Kidney epithelial cell (primary cell): ENCODE measurements at regions not wholly inside any gene's neighbourhood (a gene's known extent, or its start where the extent isn't known, plus 50 kb on each side); places are given as distances from the start of the nearest gene placed in this dataset.
"Not testable (repeated sequence)": the region's sequence is repeated elsewhere in the genome, so short reads cannot be mapped to it uniquely, and the experiment has no call there.

Experiments
- DNase-seq: peaks from one replicate; pipeline ENCODE4 v3.0.0-alpha.2; 2010; ENCODE audit warnings: low read depth
- H3K27me3 ChIP-seq: 2 replicates; pipeline ENCODE4 v1.6.0; 2011; ENCODE audit warnings: low read length; ENCODE audit not compliant: control insufficient read depth, insufficient read depth
- H3K36me3 ChIP-seq: 2 replicates; pipeline ENCODE4 v1.5.1; 2011; ENCODE audit warnings: low read length; ENCODE audit not compliant: control insufficient read depth, insufficient read depth
- H3K4me3 ChIP-seq: 2 replicates; pipeline ENCODE4 v1.5.1; 2011; ENCODE audit warnings: low read depth, mild to moderate bottlenecking, control low read depth, low read length
- TF ChIP-seq, protein P1 (sequence below): IDR thresholded peaks from 2 replicates; pipeline ENCODE4 v1.5.1; 2011; ENCODE audit warnings: mild to moderate bottlenecking, moderate library complexity, low read length, control low read depth, inconsistent platforms; ENCODE audit not compliant: insufficient read depth, poor library complexity, severe bottlenecking

DNA sequence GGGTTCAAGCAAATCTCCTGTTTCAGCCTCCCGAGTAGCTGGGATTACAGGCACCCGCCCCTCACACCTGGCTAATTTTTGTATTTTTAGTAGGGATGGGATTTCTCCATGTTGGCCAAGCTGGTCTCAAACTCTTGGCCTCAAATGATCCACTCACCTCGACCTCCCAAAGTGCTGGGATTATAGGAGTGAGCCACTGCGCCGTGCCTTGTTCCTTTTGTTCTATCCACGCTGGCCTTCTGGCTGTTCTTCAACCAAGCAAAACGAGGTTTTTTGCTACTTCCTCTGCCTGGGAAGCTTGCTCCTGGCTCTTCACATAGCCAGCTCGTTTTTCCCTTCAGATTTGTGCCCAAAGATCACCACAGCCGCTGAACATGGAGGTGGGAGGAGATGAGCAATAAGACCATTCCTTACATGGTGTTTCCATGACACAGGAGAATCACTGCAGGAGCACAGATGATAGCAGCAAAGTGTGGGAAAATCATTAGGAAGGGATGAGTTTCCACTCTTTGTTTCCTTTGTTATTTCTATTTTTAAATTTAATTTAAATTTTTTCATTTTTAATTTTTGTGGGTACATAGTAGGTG is 201.0 kb upstream of the ZNF217 start:
- Histone ChIP-seq H3K4me3 (no peak overlapping the region), H3K27me3 (no peaks in the 10 kb centered on the region), H3K36me3 (no peaks in the 10 kb centered on the region)
- TF ChIP-seq, protein P1, sequence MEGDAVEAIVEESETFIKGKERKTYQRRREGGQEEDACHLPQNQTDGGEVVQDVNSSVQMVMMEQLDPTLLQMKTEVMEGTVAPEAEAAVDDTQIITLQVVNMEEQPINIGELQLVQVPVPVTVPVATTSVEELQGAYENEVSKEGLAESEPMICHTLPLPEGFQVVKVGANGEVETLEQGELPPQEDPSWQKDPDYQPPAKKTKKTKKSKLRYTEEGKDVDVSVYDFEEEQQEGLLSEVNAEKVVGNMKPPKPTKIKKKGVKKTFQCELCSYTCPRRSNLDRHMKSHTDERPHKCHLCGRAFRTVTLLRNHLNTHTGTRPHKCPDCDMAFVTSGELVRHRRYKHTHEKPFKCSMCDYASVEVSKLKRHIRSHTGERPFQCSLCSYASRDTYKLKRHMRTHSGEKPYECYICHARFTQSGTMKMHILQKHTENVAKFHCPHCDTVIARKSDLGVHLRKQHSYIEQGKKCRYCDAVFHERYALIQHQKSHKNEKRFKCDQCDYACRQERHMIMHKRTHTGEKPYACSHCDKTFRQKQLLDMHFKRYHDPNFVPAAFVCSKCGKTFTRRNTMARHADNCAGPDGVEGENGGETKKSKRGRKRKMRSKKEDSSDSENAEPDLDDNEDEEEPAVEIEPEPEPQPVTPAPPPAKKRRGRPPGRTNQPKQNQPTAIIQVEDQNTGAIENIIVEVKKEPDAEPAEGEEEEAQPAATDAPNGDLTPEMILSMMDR: no peak
- no peak for DNase-seq

DNA sequence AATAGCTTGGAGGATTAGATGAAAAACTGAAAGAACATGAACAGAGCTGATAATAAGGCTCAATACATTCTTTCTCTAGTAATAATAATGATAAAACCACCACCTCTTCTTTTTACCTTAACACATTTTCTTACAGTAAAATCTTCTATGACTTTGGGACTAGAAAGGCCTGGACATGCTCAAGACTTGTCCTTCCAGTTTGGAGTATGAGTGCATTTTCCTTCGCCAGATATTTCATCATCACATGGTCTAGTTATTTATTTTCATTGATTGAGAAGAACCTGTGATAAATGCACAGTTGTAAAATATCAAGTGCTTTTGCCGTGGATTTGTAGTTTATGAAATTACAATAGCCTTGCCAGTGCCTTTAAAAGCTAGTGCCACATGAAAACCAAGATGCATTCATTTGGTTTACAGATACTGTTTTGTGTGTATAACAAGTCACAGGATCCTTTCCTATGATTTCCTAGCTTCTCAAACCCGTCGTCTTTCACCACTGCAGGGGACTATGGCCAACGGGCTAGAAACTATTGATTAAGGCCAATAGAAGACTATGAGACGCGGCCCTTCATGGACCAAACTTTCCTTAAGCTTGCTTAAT is 200.2 kb upstream of the ZNF217 start:
- DNase-seq: no peak
- H3K36me3 ChIP-seq: no peaks in the 10 kb centered on the region
- H3K27me3 ChIP-seq: no peaks in the 10 kb centered on the region
- H3K4me3 ChIP-seq: no peak overlapping the region
- TF ChIP-seq, protein P1: no peak

DNA sequence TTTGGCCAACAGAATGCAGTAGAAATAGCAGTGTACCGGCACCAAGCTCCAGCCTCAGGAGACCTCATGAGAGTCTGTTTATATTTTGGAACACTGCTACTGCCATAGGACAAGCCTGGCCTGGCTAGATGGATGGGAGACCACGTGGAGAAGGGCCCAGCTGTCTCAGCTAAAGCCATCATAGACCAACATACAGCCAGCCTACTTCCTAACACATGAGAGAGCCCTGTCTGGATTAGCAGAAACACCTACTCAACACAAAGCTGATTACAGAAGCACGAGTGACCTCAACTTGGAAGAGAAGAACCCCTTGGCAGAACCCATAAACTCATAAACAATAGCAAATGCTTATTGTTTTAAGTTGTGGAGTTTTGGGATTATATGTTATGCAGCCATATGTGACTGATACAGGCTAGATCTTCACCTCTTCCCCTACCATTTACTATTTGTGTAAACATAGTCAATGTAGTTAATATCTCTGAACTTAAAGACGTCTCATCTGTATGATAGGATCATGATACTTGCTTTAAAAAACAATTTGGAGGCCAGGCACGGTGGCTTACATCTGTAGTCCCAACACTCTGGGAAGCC is 199.4 kb upstream of the ZNF217 start:
- Histone ChIP-seq H3K4me3 (no peak overlapping the region), H3K27me3 (no peaks in the 10 kb centered on the region), H3K36me3 (no peaks in the 10 kb centered on the region)
- TF ChIP-seq, protein P1: no peak
- DNase-seq: no peak

DNA sequence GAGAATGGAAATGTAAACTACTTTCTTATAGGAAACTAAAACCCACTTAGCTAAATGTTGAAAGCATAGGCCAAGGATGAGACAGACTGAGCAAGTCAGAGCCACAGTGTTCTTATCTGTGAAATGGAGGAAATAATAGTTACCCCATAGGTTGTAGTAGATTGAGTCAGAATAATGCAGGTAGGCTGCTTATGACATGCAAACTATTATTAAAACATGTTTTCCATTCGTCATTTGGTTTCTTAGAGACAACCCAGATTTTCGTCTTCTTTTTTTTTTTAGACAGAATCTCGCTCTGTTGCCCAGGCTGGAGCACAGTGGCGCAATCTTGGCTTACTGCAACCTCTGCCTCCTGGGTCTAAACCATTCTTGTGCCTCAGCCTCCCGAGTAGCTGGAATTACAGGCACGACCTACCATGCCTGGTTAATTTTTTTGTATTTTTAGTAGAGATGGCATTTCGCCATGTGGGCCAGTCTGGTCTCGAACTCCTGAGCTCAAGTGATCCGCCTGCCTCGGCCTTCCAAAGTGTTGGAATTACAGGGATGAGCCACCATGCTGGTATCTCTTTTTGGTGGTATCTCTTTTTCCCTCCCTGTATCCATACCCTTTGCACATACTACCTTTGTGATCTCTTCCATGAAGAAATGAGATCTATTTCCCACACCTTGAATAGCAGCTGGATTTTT is 196.5 kb upstream of the ZNF217 start:
- Histone ChIP-seq H3K36me3 (no peaks in the 10 kb centered on the region), H3K27me3 (no peaks in the 10 kb centered on the region), H3K4me3 (no peak overlapping the region)
- TF ChIP-seq, protein P1: no peak
- DNase-seq: no peak

DNA sequence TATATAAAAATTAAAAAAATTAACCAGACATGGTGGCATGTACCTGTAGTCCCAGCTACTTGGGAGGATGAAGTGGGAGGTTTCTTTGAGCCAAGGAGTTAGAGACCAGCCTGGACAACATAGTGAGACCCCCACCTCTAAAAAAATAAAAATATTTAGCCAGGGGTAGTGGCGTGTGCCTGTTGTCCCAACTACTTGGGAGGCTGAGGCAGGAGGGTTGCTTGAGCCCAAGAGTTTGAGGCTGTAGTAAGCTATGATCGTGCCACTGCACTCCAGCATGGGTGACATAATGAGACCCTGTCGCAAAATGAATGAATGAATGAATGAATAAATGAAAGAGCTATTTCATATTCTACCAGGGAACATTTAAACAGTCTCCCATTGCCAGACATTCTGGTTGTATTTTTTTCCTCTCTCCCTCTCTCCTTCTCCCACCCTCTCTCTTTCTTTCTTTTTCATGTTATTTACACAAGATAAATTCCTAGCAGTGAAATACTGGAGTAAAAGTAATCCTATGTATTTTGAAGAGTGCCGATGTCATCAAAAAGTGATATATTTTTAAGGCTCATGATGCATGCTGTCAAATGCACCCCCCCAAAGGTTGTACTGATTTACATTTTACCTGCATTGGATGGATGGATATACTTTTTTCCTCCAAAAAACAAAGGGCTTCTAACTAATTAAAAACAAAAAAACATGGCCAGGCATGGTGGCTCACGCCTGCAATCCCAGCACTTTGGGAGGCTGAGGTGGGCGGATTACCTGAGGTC is 194.8 kb upstream of the ZNF217 start:
- no peak for DNase-seq
- TF ChIP-seq, protein P1: no peak
- H3K4me3 ChIP-seq: no peak overlapping the region
- H3K36me3 ChIP-seq: no peaks in the 10 kb centered on the region
- H3K27me3 ChIP-seq: no peaks in the 10 kb centered on the region

DNA sequence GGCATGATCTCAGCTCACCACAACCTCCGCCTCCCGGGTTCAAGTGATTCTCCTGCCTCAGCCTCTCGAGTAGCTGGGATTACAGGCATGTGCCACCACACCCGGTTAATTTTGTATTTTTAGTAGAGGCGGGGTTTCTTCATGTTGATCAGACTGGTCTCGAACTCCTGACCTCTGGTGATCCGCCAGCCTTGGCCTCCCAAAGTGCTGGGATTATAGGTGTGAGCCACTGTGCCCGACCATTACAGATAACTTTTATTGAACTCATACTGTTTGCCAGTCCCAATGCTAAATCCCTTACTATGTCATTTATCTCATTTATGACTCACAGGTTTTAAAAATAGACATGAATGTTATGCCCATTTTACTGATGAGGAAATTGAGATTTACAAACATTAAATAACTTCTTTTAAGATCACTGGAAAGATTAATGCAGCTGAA is 193.9 kb upstream of the ZNF217 start:
- not testable (repeated sequence) for H3K36me3 ChIP-seq, H3K4me3 ChIP-seq, DNase-seq, H3K27me3 ChIP-seq
